ENCODE measurements at regions not wholly inside any gene's neighbourhood (a gene's known extent, or its start where the extent isn't known, plus 50 kb on each side); places are given as distances from the start of the nearest gene placed in this dataset.
"Not testable (repeated sequence)": the region's sequence is repeated elsewhere in the genome, so short reads cannot be mapped to it uniquely, and the experiment has no call there.

- intact Hi-C loops (cut with micrococcal nuclease): no loop called here
Observed at GRCh38 chr1:30660241-30660640, 63.1 kb downstream of the MATN1 start.

GRCh38 chr1:30659702-30660101, 63.7 kb downstream of the MATN1 start:
- intact Hi-C loops (cut with micrococcal nuclease): no loop called here

- intact Hi-C loops (cut with micrococcal nuclease): not testable (repeated sequence)
Observed at GRCh38 chr1:30658375-30658774, 65.0 kb downstream of the MATN1 start.

- intact Hi-C loops (cut with micrococcal nuclease): no loop called here
Observed at GRCh38 chr1:30658014-30658336, 65.4 kb downstream of the MATN1 start.

GRCh38 chr1:30657131-30658013, 66.0 kb downstream of the MATN1 start:
- intact Hi-C loops (cut with micrococcal nuclease): no loop called here

- intact Hi-C loops (cut with micrococcal nuclease): no loop called here
Observed at GRCh38 chr1:30656171-30656940, 67.0 kb downstream of the MATN1 start.

- intact Hi-C loops (cut with micrococcal nuclease): no loop called here
Observed at GRCh38 chr1:30655672-30656071, 67.7 kb downstream of the MATN1 start.

- intact Hi-C loops (cut with micrococcal nuclease): no loop called here
Observed at GRCh38 chr1:30654188-30654587, 69.2 kb downstream of the MATN1 start.

GRCh38 chr1:30652152-30652841, 71.1 kb downstream of the MATN1 start:
- intact Hi-C loops (cut with micrococcal nuclease): no loop called here

GRCh38 chr1:30651395-30651794, 72.0 kb downstream of the MATN1 start:
- intact Hi-C loops (cut with micrococcal nuclease): not testable (repeated sequence)

GRCh38 chr1:30650968-30651320, 72.4 kb downstream of the MATN1 start:
- intact Hi-C loops (cut with micrococcal nuclease): no loop called here

GRCh38 chr1:30650038-30650967, 73.1 kb downstream of the MATN1 start:
- intact Hi-C loops (cut with micrococcal nuclease): no loop called here

- intact Hi-C loops (cut with micrococcal nuclease): no loop called here
Observed at GRCh38 chr1:30649321-30649991, 73.9 kb downstream of the MATN1 start.

- intact Hi-C loops (cut with micrococcal nuclease): no loop called here
Observed at GRCh38 chr1:30648408-30649000, 74.9 kb downstream of the MATN1 start.

- intact Hi-C loops (cut with micrococcal nuclease): no loop called here
Observed at GRCh38 chr1:30645807-30646206, 77.6 kb downstream of the MATN1 start.

GRCh38 chr1:30642391-30643120, 80.8 kb downstream of the MATN1 start:
- intact Hi-C loops (cut with micrococcal nuclease): no loop called here

- intact Hi-C loops (cut with micrococcal nuclease): no loop called here
Observed at GRCh38 chr1:30641572-30642353, 81.6 kb downstream of the MATN1 start.

- intact Hi-C loops (cut with micrococcal nuclease): no loop called here
Observed at GRCh38 chr1:30639881-30640452, 83.4 kb downstream of the MATN1 start.

Measured in T-helper 2 cell treated with Interferon-gamma antibody and Interleukin-4, amounts not matched to agents 100 ng/mL and 5 ng/mL, for 36 hours (primary cell).